Activated CD8-positive, alpha-beta memory T cell treated with anti-CD3 and anti-CD28 coated beads for 4 hours (primary cell): ENCODE measurements at regions not wholly inside any gene's neighbourhood (a gene's known extent, or its start where the extent isn't known, plus 50 kb on each side); places are given as distances from the start of the nearest gene placed in this dataset.

Source experiments
- DNase-seq, 2 donors: peaks; one replicate each; pipeline ENCODE4 v3.0.0-alpha.2; 2020; ENCODE audit warnings: low read depth in 2 of 2

GRCh38 chr20:22916021-22916842 is 118.9 kb upstream of the SSTR4 start:
- DNase-seq: no peak

- DNase-seq: no peak
These were observed 116.7 kb upstream of the SSTR4 start for GRCh38 chr20:22918286-22918983.

GRCh38 chr20:22920898-22921297 is 114.2 kb upstream of the SSTR4 start:
- no peak for DNase-seq

GRCh38 chr20:22921595-22922421 is 113.3 kb upstream of the SSTR4 start:
- no peak for DNase-seq

- no peak for DNase-seq
These were observed 112.1 kb upstream of the SSTR4 start for GRCh38 chr20:22922987-22923386.

- no peak for DNase-seq
These were observed 110.9 kb upstream of the SSTR4 start for GRCh38 chr20:22924046-22924737.

GRCh38 chr20:22924949-22925612 is 110.0 kb upstream of the SSTR4 start:
- no peak for DNase-seq

- DNase-seq: no peak
These were observed 109.5 kb upstream of the SSTR4 start for GRCh38 chr20:22925613-22925983.

GRCh38 chr20:22927537-22927936 is 107.6 kb upstream of the SSTR4 start:
- DNase-seq: no peak

- no peak for DNase-seq
These were observed 106.4 kb upstream of the SSTR4 start for GRCh38 chr20:22928679-22929078.

- DNase-seq: no peak
These were observed 105.5 kb upstream of the SSTR4 start for GRCh38 chr20:22929661-22930060.

- DNase-seq: no peak
These were observed 103.2 kb upstream of the SSTR4 start for GRCh38 chr20:22931653-22932608.

GRCh38 chr20:22939181-22939580 is 95.9 kb upstream of the SSTR4 start:
- no peak for DNase-seq

GRCh38 chr20:22940350-22940749 is 94.8 kb upstream of the SSTR4 start:
- DNase-seq: no peak

- DNase-seq: no peak
These were observed 93.6 kb upstream of the SSTR4 start for GRCh38 chr20:22941550-22941949.

GRCh38 chr20:22942742-22943141 is 92.4 kb upstream of the SSTR4 start:
- no peak for DNase-seq

GRCh38 chr20:22944062-22944461 is 91.0 kb upstream of the SSTR4 start:
- DNase-seq: no peak

- no peak for DNase-seq
These were observed 90.2 kb upstream of the SSTR4 start for GRCh38 chr20:22944936-22945335.

- DNase-seq: no peak
These were observed 88.5 kb upstream of the SSTR4 start for GRCh38 chr20:22946596-22946995.
